AG09319 (cell line): ENCODE measurements at regions not wholly inside any gene's neighbourhood (a gene's known extent, or its start where the extent isn't known, plus 50 kb on each side); places are given as distances from the start of the nearest gene placed in this dataset.

Experiments used
- DNase-seq: peaks from one replicate; pipeline ENCODE4 v3.0.0-alpha.2; 2010; ENCODE audit warnings: low read depth; ENCODE audit errors: extremely low read depth
- CTCF ChIP-seq: IDR thresholded peaks from 2 replicates; pipeline ENCODE4 v1.5.1; 2011; ENCODE audit warnings: low read depth, mild to moderate bottlenecking, inconsistent platforms, low read length, moderate library complexity

DNA sequence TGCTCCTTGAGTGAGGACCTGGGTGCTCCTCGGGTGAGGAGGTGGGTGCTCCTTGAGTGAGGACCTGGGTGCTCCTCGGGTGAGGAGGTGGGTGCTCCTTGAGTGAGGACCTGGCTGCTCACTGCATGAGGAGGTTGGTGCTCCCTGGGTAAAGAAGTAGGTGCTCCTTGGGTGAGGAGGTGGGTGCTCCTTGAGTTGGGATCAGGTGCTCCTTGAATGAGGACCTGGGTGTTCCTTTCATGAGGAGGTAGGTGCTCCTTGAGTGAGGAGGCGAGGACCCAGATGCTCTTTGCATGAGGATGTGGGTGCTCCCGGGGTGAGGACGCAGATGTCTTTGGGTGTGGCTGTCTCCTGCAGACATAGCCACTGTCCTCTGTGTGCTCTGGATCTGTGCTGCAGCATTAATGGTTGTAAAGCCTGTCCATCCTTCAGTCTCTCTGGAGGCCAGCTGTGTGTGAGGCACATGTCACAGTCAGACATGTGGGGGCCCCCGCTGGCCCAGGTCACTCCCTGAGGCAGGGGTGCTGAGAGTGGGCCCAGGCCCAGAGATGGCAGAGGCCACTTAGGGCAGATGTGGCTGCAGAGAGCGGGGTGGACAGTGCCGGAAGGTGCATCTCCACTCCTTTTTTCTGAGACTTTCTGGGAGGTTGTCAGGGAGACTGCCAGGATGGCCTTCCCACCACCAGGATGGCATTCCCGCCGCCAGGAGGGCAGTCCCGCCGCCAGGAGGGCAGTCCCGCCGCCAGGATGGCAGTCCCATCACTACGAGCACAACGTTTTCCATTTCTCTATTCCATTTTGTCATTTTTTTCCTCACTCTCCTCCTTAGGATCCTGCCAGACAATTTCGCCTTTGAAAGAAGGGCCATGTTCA is 101.8 kb downstream of the HMX1 start:
- TF ChIP-seq CTCF = no peak
- DNase-seq = no peak

DNA sequence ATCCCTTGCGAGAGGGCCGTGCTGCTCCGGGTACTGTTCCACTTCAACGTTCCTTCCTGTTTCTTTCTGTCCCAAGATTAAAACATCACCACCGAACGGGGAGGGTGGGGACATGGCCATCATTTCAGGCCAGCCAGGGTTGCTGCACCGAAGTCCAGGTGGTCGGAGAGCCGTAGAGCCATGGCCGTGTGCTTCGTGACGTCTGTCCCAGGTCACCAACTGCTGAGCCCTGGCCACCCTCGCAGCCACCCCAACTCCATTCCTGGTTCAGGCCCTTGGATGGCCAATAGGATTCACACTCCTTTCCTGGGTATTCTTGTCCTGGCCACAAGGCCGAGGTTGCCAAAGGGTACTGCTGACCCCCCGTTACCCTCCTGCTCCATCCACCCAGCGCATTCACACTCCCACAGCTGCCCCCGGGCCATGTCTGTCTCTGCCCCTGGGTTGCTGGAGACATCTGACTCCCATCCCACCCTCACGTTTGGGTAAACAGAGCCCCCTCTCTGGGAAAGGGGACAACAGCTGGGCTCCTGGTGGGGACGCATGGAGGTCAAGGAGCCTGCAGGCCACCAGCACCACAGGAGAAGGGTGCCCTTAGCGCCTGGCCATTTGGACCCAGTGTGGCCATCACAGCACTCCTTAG is 103.2 kb downstream of the HMX1 start:
- no peak for DNase-seq
- TF ChIP-seq CTCF = no peak

GRCh38 chr4:8766610-8767009 is 105.0 kb downstream of the HMX1 start:
- TF ChIP-seq CTCF = no peak
- no peak for DNase-seq

DNA sequence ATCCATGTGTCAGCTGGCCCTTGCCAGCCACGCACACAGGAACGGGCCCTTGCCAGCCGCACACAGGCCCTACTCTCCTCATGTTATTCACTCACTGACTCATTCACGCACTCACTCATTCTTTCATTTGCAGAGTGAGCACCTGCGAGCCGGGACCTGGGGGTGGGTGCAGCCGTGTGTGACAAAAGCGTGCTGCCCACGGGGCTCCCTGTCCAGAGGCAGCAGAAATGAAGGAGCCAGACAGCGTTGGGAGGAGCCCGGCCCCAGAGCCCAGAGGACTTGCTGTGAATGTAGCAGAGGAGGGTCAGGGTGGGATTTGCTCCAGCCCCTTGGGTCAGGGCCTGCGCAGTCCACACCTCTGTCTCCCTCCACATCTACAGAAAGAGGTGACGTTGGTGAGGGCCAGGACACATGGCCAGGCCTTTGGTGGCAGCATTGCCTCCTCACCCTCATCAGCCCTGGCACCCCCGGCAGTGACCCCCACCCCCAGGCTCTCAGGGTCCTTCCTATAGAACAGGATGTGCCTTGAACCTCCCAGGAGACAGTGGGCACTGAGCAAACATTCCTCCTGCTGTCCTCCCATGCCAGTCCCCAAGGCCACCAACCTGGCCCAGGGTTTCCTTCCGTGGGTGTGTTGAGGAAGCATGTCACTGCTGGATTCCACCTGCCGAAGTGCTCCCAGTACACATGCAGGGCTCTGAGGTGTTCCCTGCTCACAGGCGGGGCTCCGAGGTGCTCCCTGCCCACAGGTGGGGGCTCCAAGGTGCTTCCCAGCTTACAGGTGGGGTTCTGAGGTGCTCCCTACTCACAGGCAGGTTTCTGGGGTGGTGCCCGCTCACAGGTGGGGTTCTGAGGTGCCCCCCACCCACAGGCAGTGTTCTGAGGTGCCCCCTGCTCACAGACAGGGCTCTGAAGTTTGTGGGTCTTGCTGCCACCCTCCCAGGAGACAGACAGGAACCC is 105.7 kb downstream of the HMX1 start:
- no peak for TF ChIP-seq CTCF
- no peak for DNase-seq

GRCh38 chr4:8765084-8765483 is 106.6 kb downstream of the HMX1 start:
- DNase-seq = no peak

More at GRCh38 chr4:8765084-8765483, 106.6 kb downstream of the HMX1 start:
- no peak for TF ChIP-seq CTCF
